Suppressor macrophage (primary cell): ENCODE measurements at regions not wholly inside any gene's neighbourhood (a gene's known extent, or its start where the extent isn't known, plus 50 kb on each side); places are given as distances from the start of the nearest gene placed in this dataset.

Experiments
- DNase-seq, 4 experiments: peaks; one replicate each; pipeline ENCODE4 v3.0.0-alpha.2; 2020 to 2022

DNA sequence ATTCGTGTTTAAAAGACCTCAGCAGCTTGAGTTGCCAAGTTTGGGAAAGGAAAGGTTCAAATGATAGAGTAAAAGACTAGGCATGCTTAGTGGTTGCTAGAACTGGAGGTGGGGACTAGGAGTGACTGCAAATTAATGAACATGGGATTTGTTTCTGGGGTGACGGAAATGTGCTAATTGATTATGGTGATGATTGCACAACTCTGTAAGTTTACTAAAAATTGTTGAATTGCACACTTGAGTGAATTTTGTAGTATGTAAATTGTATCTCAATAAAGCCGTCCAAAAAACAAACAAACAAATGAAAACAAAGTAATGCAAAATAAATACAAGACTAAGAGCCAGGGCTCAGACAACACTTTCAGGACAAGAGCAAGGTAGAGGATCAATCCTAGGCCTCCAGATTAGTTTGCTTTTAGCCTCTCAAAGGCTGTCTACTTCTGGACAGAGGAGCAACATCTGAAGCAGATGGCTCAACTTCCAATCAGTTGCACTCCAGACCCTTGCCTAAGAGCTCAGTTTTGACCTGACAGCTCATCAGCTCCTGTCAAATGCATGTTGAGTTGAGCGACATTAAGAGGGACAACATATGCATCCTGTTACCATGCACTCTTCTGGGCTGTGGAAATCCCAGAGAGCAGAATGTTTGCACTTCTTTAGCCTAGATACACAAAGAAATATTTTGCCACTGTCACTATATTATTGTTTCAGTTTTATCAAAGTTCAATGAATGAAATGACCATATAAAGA lies 111.2 kb upstream of the ASIC2 start:
- no peak for DNase-seq

DNA sequence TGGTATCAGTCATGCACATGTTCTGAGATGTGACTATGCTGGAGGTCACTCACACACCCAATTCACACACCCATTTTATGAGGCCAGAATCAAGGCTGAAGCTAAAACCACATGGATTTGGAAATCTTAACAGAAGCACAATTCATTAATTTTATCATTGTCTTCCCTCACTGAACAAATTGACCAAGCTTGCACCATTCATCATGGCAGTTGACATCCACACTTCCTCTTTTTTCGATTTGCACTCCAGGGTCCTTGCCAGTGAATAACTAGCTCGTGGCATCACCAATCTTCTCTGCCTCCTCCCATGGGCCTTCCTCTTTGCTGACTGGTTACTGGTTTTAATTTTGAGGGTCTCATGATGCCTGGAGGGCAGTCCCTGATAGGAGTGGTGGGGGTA lies 123.0 kb upstream of the ASIC2 start:
- no peak for DNase-seq

DNA sequence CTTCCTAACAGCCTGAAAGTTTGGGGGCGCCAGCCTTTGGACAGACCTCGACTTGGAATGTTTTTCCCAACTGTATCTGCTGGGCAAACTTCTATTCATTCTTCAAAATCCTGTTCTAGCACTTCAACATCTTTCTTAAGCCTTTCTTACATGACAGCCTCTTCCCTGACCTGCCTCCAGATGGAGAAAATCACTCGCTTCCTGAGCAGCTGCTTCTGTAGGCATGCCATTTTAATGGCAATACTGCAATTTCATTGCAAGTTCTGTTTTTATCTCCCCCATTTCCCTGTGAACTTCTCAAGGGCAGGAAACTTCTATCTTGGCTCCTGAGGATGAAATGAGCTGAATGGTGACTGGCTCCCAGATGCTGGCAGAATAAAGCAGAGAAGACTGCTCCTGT lies 128.8 kb upstream of the ASIC2 start:
- DNase-seq: no peak

DNA sequence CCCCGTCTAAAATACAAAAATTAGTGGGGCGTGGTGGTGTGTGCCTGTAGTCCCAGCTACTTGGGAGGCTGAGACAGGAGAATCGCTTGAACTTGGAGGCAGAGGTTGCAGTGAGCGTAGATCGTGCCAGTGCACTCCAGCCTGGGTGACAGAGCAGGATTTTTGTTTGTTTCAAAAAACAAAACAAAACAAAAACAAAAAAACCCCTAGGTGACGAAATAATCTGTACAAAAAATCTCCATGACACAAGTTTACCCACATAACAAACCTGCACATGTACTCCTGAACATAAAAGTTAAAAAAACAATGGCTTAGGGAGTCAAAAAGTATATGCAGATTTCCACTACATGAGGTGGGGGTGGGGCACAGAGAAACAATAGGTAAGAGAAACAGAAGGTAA lies 140.5 kb upstream of the ASIC2 start:
- no peak for DNase-seq

DNA sequence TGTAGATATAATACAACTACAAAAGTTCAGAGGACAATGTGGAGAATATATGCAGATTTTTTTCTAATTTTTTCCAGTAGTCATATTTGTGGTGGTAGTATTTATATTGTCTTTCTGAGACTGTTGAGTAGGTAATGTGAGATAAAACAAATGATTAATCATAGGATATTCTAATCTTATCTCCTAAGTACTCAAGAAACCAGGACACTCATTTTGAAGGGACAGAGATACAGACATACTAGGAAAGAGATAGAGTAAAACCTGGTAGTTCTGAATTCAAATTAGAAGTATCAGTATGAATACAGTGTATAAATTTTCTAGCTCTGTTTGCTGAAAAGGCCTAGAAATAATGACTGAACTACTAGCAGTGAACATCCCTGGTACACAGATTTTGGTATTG lies 141.7 kb upstream of the ASIC2 start:
- no peak for DNase-seq

DNA sequence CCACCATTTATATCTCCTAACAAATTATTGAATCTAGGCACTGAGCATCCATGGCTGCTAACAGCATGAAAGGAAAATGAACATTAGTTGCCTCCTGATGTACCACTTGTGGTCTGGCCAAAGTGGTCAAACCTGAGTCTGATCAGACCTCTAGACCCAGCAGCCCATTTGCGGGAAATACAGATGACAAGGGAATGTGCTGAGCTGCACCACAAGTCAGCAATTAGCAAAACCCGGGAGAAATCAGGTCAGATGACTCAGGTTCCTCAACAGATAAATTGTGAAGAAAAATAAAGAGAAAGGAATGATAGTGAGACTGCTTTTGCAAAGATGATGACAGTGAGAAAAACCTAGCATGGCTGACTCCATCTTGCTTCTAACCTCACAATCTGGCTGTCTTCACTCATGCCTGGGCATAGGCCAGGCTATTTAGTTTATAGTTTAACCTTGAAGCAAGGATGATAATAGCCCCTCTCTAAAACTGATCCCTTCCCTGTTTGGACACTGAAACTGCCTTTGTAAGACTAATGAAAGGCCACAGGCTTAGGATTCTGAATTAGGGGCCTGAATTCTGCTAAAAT lies 142.7 kb upstream of the ASIC2 start:
- DNase-seq: no peak

DNA sequence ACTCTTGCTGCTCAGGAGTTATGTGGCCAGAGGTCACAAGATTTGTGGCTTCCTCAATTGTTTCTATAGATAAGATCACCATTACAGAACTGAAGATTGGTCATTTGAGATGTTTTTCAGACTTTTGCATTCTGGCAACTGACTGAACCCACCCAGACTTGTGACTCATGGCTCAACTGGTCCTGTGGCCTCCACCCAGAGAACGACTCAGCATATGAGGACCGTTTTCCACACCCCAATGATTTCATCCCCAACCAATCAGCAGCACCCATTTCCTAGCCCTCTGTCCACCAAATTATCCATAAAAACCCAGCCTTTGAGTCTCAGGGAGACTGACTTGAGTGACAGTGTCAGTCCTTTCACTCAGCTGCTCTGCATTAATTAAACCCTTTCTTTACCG lies 143.2 kb upstream of the ASIC2 start:
- peak in 3 of 4 experiments; percentile 2 to 16 (median 16) for DNase-seq

DNA sequence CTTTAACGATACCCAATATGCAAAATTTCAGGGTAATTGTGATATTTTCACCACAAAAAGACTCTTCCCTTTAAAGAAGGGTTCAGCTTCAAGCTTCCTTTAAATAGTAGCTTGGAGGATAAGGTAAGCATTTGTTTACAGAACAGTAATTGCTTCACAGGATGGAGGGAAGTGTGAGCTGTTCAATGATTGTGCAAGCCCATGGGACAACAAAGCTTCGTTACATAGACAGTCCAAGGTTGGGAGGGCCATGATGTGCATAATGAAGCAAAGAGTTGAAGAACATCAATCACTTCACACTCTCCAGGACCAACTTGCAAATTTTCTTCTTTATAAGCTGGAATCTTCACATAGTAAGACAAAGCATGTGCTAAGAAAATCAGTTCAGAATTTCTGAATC lies 145.0 kb upstream of the ASIC2 start:
- peak in 2 of 4 experiments; percentile 2 to 6 for DNase-seq

DNA sequence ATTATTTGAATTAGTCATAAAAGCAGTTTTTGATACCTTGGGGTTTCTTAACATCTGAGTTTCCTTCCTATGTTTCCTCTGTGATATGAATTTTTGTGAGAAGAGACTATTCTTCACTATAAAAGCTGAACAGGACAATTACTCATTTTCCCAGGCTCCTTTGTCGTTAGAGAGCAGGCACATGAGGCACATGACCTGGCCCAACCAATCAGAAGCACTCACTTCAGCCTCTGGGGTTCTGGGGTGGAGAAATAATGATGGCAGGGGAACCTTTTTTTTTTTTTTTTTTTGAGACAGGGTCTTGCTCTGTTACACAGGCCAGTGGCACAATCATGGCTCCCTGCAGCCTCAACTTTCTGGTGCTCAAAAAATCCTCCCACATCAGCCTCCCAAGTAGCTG lies 145.5 kb upstream of the ASIC2 start:
- DNase-seq: no peak

DNA sequence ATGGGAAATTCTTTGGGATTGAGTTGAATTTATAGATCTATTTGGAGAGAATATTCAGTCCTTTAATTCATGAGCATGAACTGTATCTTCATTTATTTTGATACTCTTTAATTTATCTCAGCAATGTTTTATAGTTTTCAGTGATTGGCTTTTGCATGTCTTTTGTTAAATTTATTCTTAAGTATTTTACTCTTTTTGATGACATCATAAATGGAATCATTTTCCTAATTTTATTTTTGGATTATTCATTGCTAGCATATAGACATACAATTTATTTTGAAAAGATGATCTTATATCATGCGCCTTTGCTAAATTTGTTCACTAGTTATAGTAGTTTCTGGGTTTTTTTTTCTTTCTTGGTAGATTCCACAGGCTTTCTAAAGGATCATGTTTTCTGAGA lies 149.2 kb upstream of the ASIC2 start:
- DNase-seq: no peak

DNA sequence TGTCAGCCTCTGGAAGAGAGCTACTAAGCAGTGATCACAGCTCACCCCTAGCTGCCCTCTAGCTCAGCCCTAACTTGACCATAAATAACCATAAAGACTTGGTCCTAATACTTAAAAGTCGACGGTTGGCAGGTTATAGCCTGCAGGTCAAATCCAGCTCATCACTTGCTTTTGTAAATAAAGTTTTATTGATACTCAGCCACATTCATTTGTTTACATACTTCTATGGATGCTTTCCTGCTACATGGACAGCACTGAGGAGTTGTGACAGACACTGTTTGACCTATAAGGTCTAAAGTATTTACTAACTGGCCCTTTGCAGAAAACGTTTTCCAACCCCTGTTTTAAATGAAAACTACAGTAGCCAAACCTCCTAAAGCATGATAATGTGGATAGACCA lies 151.6 kb upstream of the ASIC2 start:
- DNase-seq: no peak

DNA sequence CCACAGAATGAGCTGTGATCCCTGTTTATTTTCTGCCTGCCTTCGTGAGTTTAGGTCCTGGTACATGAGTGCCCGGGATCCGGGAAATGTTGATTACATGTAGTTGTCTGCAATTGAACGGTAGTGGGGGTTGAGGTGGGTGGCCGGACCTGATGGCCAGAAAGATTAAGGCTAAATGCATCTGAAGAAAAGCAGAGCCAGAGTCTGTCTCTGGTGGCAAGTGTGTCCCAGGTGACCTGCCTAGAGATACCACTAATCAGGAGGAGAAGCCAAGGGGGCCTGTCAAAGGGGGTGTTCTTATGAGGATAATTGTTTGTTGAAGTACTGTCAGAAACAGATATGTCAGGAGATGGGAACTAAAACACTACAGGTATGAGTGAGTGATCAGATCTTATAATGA lies 154.0 kb upstream of the ASIC2 start:
- no peak for DNase-seq

DNA sequence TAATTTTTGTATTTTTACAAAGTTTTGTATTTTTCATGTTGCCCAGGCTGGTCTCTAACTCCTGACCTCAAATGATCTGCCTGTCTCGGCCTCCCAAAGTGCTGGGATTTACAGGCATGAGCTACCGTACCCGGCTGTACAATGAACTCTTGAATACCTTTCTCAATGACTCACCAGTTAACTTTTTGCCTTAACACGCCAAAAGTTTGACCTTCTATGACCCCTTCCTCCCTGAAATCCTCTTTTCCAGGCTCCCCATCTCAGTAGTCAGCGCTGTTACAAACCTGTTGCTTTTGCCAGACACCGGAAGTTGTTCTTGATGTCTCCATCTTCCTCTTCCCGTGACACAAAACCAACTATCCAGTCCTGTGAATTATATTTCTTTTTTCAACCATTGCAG lies 158.1 kb upstream of the ASIC2 start:
- no peak for DNase-seq

DNA sequence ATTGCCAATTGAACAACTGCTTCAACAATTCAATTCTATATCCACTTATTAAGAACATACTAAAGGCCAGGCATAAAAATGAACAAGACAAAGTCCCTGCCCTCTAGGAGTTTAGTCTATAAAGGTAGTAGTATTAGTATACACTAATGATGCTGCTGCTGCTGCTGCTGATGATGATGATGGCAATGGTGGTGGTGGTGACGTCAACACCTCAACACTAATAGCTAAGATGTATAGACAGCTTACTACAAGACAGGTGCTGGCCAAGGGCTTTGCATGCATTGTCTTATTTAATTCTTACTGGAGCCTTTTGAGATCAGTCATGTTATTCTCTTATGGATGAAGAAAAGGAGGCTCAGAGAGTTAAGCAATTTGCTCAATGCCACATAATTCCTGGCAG lies 164.4 kb upstream of the ASIC2 start:
- no peak for DNase-seq

DNA sequence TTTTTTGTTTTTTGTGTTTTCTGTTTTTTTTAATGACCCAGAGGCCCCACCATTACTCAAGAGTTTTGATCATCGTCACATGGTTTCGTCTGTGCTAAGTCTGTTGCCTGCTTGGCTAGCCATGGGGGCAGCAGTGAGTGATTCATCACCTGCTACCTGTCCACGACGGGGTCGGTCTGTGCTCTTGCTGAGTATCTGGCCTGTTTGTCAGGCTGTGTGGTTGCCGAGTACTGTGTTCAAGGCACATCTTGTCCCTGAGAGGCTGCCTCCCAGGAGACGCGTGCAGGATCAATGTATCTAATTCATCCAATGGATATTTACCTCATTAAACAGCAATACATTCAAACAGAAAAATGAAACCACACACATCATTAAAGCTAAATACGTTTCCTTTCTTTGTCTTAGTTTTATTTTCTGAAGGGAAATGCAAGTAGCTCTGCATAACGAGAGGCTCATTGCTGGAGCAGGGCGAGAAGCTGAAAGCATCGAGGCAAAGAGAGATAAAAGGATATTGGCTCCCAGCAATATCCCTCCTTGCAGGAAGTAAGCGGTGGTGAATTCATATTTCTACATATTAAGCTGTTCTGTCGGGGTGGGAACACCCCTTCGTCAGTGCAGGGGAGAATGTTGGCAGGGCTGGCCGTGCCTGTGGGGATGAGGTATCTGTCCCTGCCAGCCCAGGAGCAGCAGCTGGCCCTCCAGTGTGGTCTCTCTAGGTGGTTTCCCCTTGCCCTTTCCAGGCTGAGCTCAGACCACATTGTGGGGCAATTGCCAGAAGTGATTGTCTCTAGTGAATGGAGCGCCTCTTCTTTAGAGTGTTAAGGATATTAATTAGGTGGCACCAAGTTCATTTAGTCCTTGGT lies 166.2 kb upstream of the ASIC2 start:
- DNase-seq: no peak

DNA sequence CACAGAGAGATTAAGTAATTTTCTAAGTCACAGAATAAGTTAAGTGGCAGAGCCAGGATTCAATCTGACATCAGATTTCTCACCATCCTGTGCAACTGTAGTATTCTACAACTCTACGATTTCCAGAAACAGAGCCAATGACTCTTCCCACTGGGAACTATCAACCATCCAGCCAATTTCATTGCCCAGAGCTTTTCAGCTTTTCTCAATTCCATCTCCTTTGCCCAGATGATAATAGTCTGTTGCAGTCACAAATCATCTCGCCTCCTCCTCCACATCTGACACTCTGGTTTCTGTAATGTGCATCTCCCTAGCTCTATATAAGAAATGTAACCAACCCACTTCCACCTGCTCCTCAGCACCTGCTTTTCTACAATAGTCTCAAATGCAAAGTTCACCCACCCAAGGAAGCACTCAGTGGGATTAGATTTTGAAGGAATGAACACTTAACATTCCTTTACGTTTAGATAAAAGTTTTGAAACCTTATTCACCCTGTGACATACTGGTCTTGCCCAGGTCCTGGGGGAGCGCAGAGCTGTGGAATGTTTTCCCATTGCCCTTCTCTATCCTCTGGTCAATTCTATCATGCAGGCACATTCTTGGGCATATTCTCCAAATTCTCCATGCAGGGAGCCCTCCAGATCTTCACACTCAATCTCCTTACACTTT lies 167.8 kb upstream of the ASIC2 start:
- no peak for DNase-seq

DNA sequence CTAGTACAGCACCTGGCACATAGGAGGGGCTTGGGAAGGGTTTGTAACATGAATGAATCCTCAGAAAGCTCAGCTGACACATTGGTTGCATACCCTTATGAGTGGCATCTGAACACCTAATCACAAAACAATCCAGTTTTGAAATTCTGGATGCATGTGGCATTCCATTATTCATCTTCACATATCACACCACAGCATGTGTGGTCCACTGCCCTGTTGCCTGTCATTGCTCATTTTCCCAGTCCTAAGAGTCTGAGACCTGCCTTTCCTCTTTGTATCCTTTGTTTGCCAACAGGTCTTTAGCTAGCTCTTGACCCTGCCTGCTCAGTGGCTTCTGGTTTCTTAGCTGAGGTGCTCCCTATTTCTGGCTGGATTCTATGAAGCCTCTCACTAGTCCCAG lies 170.8 kb upstream of the ASIC2 start:
- DNase-seq: no peak

DNA sequence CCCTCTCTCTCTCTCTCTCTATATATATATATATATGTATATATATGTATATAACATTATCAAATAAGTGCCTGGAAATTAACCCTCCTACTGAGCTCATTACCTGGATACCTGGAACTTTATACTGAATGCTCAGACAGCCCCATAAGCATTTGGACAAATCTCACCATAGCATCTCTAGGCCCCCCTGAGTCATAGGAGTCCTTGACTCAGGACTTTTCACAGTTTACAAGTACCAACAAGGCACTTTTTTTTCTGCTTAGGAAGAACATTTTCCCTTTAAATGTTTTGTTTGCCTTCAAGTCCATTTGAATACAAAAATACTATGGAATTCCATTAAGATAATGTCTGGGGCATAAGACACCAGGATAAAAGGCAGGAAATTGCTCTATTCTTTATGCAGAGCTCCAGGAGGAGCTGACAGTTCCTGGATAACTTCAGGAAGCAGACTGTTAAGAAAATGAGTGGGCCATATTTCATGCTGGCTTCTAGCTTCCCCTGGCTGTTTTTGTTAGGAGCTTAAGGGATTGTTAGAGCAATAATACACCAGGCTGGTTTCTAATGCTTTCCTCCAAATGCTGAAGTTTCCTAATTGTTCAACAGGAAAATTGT lies 171.7 kb upstream of the ASIC2 start:
- DNase-seq: no peak

DNA sequence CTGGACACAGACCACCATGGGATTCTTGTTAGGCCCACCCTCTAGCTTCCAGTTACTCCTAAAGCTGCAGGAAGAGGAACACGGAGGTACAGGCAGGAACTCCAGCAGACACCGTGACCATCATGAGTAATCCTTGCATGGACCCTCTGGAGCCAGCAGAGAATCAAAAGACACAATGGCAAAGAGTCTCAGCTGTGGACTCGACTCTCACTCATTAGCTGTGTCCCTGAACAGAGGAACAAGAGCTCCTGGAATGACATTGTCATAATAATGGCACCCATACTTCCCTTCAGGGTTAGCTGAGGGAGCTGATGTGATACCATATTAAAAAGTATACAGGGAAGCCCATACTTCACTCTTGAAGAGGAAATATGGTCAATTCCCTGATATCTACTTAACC lies 176.3 kb upstream of the ASIC2 start:
- DNase-seq: no peak

DNA sequence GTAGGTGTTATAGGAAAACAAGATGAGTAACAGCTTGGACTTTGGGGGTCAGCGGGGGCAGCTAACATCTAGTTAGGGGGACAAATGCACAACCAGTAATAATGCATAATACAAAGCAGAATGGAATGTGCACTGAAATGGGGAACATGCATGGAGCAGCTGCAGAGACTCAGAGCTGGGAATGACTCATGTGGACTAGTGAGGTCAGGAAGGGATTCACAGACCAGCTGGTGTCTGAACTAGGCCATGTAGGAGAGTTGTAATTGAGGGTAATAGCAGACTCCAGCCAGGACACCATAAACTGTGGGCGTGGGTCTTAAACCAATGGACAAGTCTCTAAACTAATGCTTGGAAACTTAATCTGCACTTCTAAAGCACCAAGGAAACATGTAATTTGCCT lies 176.8 kb upstream of the ASIC2 start:
- peak in 3 of 4 experiments; percentile 2 to 8 (median 7) for DNase-seq

DNA sequence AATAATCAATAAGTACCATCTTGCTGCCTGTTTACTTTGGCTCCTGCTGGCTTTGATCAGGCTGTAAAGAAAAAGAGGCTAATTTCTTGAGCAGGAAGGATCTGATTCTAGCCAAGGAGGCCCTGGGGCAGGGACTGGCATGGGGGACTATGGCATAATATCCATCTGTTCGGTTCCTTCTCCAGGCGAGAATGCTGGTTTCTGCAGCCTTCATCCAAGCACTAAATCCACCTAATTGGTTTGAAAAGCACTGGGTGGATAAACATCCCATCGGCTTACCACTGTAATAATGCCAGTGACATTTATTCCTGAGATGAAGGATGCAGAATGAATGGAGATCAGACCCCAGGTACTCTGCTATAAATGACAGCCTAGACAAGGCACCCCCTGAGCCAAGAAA lies 180.0 kb upstream of the ASIC2 start:
- no peak for DNase-seq

DNA sequence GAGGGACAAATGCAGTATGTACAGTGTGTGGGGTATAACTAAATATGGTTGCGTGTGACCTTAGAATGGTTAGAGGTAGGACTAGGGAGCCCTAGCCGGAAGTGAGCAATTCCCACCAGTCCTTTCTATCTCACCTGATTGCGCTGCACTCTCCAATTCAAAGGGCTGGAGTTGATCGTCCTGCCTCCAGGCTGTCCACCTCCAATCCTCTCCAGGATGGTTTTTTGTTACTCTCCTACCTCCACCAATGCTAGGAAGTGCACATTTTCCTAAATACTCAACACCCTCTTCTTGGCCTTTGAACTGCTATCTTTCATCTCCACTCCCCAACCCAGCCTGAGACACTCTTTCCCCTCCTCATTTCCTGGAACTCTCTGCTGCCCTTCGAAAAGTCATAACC lies 181.7 kb upstream of the ASIC2 start:
- no peak for DNase-seq

DNA sequence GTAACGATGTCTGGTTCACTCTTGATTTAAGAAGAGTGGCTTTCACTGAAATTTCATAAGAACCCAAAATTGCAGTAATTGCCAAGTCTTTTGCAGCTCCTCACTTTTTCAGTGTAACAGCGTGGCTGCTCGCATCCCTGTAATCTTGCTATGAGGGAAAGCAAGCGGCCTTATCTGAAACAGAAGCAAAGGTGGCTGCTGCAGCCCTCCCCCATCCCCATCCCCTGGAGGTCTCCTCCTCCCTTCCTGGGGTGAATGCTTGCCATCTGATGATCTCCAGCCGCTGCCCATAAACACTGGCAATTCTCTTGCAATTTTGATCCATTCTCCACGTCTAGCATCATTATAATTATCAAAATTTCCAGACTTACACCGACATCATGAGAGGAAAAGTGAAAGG lies 182.5 kb upstream of the ASIC2 start:
- no peak for DNase-seq
